ENCODE measurements at regions not wholly inside any gene's neighbourhood (a gene's known extent, or its start where the extent isn't known, plus 50 kb on each side); places are given as distances from the start of the nearest gene placed in this dataset.

GRCh38 chr10:10917031-10917430 lies 100.6 kb upstream of the CELF2 start:
- DNase-seq (ENCODE audit: low read depth in 2 of 2): no peak

GRCh38 chr10:10919976-10920375 lies 97.7 kb upstream of the CELF2 start:
- DNase-seq (ENCODE audit: low read depth in 2 of 2): no peak

- no peak for DNase-seq (ENCODE audit: low read depth in 2 of 2)
Observed at GRCh38 chr10:10921826-10922461, 95.7 kb upstream of the CELF2 start.

GRCh38 chr10:10923029-10923651 lies 94.5 kb upstream of the CELF2 start:
- DNase-seq (ENCODE audit: low read depth in 2 of 2): no peak

- no peak for DNase-seq (ENCODE audit: low read depth in 2 of 2)
Observed at GRCh38 chr10:10925667-10926066, 92.0 kb upstream of the CELF2 start.

- no peak for DNase-seq (ENCODE audit: low read depth in 2 of 2)
Observed at GRCh38 chr10:10927608-10928007, 90.1 kb upstream of the CELF2 start.

- DNase-seq (ENCODE audit: low read depth in 2 of 2): peak in 1 of 2 donors; percentile 22
Observed at GRCh38 chr10:10930979-10931743, 86.5 kb upstream of the CELF2 start.

- DNase-seq (ENCODE audit: low read depth in 2 of 2): no peak
Observed at GRCh38 chr10:10935032-10935431, 82.6 kb upstream of the CELF2 start.

- DNase-seq (ENCODE audit: low read depth in 2 of 2): no peak
Observed at GRCh38 chr10:10938676-10939075, 79.0 kb upstream of the CELF2 start.

- DNase-seq (ENCODE audit: low read depth in 2 of 2): no peak
Observed at GRCh38 chr10:10941127-10941730, 76.4 kb upstream of the CELF2 start.

GRCh38 chr10:10942441-10942840 lies 75.2 kb upstream of the CELF2 start:
- DNase-seq (ENCODE audit: low read depth in 2 of 2): no peak

- DNase-seq (ENCODE audit: low read depth in 2 of 2): no peak
Observed at GRCh38 chr10:10946081-10946480, 71.6 kb upstream of the CELF2 start.

- DNase-seq (ENCODE audit: low read depth in 2 of 2): no peak
Observed at GRCh38 chr10:10946801-10947200, 70.9 kb upstream of the CELF2 start.

GRCh38 chr10:10951675-10952074 lies 66.0 kb upstream of the CELF2 start:
- no peak for DNase-seq (ENCODE audit: low read depth in 2 of 2)

- no peak for DNase-seq (ENCODE audit: low read depth in 2 of 2)
Observed at GRCh38 chr10:10952800-10953199, 64.9 kb upstream of the CELF2 start.

GRCh38 chr10:10956681-10957542 lies 60.8 kb upstream of the CELF2 start:
- no peak for DNase-seq (ENCODE audit: low read depth in 2 of 2)

GRCh38 chr10:10958041-10958440 lies 59.6 kb upstream of the CELF2 start:
- no peak for DNase-seq (ENCODE audit: low read depth in 2 of 2)

- DNase-seq (ENCODE audit: low read depth in 2 of 2): no peak
Observed at GRCh38 chr10:10959666-10960065, 58.0 kb upstream of the CELF2 start.

GRCh38 chr10:10960534-10960933 lies 57.1 kb upstream of the CELF2 start:
- no peak for DNase-seq (ENCODE audit: low read depth in 2 of 2)

GRCh38 chr10:10961072-10961471 lies 56.6 kb upstream of the CELF2 start:
- DNase-seq (ENCODE audit: low read depth in 2 of 2): no peak

- peak in 1 of 2 donors; percentile 11 for DNase-seq (ENCODE audit: low read depth in 2 of 2)
Observed at GRCh38 chr10:10967029-10967428, 50.6 kb upstream of the CELF2 start.
